Left lobe of liver (tissue), 2 donors: ENCODE measurements at regions not wholly inside any gene's neighbourhood (a gene's known extent, or its start where the extent isn't known, plus 50 kb on each side); places are given as distances from the start of the nearest gene placed in this dataset.
"Not testable (repeated sequence)": the region's sequence is repeated elsewhere in the genome, so short reads cannot be mapped to it uniquely, and the experiment has no call there.

ENCODE experiments used
- ATAC-seq: fragments of 200-7000 bp; cut with Tn5 transposase; one replicate; pipeline ENCODE4 v1.9.1; 2020; ENCODE audit warnings: mild to moderate bottlenecking, moderate library complexity
- DNase-seq: peaks from one replicate; pipeline ENCODE4 v3.0.0-alpha.2; 2020; ENCODE audit warnings: low spot score
- donor health status: DM: no; HTN: no; CAD: no; lungs with moderate emphysema.
- donor health status: DM: no; HTN: yes; CAD: no.

DNA sequence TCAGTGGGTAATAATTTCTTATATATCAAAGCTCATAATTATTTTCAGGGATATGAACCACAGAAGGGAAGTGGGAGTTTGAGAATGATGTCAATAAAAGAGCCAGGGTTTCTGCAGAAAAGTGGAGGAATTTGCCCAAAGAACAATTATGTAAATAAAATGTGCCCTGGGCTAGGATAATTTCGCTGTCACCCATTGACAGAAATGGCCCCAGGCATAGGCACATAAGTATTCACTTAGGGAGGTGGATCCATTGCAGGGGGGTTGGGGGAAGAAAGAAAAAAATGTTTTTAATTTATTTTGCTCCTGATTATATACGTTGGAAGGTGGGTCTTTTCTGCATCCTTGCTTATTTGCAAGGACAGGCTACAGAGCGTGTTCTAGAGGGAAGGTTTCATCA lies 135.1 kb upstream of the IRX2 start:
- ATAC-seq, result no peak
- DNase-seq, result no peak

DNA sequence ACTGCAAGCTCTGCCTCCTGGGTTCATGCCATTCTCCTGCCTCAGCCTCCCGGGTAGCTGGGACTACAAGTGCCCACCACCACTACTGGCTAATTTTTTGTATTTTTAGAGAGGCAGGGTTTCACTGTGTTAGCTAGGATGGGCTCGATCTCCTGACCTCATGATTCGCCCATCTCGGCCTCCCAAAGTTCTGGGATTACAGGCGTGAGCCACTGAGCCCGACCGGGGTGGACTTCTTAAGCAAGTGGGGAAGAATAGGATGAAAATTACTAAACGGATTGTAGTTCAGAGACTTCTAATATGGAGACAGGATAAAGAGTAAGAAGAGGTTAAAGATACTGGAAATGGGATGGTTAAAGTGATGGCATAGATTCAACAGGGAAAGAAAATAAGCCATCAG lies 132.3 kb upstream of the IRX2 start:
- DNase-seq, result peak; percentile 2

GRCh38 chr5:2879701-2880100 lies 128.2 kb upstream of the IRX2 start:
- ATAC-seq, result no peak
- no peak for DNase-seq

More for the DNA sequence above, 132.3 kb upstream of the IRX2 start:
- no peak for ATAC-seq

DNA sequence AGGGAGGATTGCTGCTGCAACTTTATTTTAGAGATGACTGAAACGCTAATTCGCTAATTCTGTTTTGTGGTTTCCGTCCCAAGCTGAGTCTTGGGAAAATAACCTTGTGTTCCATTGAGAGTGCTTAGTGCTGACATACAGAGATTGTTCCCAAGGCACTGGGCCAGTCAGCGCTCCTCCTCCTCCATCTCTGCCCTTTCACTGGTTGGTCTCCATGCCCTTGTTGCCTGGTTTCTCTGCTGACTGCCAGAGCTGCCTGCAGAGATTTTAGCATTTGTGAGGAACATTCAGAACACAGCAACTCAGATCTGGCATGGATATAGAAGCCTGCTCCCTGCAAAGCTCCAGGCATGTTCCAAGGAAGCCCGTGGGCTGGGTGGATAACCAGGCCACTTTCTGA lies 126.0 kb upstream of the IRX2 start:
- DNase-seq (peak; percentile 2), ATAC-seq (no peak)

- ATAC-seq, result no peak
- DNase-seq, result no peak
These were observed 124.7 kb upstream of the IRX2 start for GRCh38 chr5:2876183-2876582.

DNA sequence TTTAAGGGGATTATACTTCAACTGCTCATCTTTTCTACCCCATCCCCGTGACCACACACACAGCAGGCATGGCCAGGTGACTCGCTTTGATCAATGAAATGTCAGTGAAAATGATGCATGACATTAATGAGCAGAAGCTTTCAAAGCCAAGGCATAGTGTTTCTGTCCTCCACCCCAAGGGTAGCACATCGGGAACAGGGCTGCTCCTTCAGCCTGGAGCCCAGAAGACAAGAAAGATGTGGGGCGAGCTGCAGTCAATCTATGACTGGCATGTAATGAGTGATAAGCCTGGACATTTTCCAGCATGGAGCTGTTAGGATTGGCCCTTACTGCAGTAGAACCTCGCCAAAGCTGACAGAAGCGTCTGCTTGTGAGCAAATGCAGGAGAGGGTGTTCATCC lies 122.6 kb upstream of the IRX2 start:
- no peak for ATAC-seq
- DNase-seq, result no peak

DNA sequence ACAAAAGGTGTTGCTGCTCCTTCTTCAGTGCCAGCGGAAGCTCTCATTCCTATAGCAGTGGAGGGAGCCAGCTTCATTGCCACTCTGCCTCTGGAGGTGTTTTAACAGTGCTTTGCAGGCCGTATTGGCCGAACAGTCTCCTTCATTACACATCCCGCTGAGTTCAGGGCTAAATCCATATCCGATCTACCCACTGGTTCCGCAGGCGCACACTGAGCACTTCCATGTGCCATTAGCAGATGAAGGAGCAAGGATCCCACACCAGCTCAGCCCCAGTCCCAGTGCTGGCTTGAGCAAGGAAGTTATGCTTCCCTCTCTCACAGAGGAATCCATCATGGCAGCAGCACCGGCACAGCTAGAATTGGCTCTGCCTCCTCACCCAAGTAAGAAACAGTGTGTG lies 121.2 kb upstream of the IRX2 start:
- no peak for ATAC-seq
- no peak for DNase-seq

DNA sequence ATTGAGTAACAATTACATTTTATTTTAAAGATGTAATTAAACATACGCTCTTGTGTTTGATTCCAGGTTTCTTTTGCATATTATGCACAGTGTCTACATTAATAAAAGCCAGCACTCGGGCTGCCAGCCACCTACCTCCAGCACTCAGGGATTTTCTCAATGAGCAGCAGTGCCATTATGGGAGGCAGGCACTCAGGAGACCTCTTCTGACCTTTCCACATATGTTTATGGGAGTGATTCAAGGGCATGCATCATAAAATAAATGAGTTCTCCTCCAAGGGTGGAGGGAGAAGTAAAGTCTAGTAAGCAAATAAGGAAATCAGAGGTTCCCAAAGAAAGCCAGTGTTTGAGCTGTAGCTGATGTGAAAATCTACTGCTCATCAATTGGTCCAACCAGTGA lies 119.8 kb upstream of the IRX2 start:
- no peak for DNase-seq
- no peak for ATAC-seq

GRCh38 chr5:2869471-2869870 lies 118.0 kb upstream of the IRX2 start:
- ATAC-seq, result no peak
- no peak for DNase-seq

DNA sequence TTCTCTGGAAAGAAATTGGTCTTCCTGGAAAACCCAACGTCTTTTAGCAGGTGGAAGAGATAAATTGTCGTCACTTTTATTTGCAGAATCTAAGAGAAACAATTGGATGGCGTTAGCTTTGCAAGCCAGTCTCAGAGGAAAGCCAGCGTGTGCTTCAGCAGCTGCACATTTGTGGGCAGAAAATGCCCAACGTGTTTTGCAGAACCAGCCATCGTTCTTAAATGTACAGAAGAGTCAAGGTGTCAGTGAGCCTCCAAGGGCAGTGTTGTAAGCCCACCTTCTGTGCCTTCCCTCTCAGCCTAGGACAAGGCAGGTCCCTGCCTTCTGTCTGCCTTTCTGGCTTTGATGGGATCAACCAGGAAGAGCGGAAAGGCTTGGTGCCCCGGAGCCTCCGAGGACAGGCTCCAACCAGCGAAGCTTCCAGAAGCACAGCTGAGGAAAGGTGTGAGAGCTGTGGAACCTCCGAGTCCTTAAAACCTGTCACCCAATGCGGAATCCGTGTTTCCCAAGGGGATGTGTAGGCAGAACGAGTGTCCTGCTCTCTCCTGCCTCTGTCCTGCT lies 116.0 kb upstream of the IRX2 start:
- no peak for DNase-seq
- no peak for ATAC-seq

- ATAC-seq, result no peak
These were observed 115.3 kb upstream of the IRX2 start for GRCh38 chr5:2866662-2867372.

DNA sequence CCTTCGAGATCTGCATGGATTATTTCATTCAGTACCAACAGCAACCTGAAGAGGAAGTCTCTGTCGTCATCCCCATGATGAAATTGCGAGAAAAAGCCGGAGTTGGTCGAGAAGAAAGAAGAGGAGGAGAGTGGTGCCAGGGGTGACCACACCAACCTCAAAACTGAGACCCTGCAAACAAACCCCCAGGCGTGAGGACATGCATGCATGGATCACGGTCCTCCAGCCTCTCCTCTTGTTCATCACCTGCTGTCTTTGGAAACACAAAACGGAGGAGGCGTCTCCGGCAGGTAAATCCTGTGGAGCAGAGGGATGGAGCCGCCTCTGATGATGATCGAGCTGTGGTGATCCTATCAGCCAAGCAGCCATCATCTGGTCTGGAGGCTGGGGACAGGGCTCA lies 114.4 kb upstream of the IRX2 start:
- DNase-seq, result no peak
- ATAC-seq, result no peak

More at GRCh38 chr5:2866662-2867372, 115.3 kb upstream of the IRX2 start:
- no peak for DNase-seq

DNA sequence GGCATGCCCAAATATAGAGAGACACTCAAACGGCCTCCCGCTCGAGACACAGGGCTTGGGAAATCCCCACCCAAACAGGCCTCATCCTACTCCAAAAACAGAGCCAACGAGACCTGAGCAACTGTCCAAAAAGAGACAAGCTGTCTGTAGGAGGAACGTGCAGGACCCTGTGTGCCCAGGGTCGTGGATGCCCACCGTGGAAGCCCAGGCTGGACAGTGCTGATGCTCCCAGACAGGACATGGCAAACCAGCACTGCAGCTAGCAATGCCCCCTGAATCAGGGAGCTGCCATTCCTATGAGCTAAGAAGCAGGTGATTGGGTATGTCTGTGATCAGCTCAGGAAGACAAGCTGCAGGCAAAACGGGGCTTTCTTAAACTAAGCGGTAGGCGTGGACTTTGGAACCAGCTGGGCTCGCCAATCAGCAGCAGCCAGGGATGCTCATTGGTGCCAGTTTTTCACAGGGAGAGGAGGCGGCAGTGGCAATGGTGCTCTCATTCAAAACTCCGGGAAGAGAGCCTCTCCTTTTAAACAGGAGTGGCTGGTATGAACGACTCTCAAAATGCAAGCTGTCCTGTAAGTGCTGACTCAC lies 113.1 kb upstream of the IRX2 start:
- no peak for DNase-seq
- ATAC-seq, result no peak

- ATAC-seq (no peak), DNase-seq (no peak)
These were observed 112.4 kb upstream of the IRX2 start for GRCh38 chr5:2863675-2864433.

DNA sequence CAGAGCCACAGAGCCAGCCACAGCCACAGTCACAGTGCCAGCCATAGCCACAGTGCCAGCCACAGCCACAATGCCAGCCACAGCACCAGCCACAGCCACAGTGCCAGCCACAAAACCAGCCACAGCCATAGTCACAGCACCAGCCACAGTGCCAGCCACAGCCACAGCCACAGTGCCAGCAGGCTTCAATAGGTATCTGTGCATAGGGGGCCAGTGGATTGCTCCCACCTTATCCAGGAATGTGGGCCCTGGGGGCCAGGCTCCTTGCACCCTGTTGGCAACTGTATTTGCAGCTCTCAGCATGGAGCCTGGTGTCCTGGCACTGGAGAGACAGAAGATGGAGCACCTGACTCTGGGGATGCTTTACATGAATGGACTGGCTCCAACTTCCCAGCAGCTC lies 111.7 kb upstream of the IRX2 start:
- DNase-seq, result no peak
- no peak for ATAC-seq

- DNase-seq, ATAC-seq: not testable (repeated sequence)
These were observed 110.7 kb upstream of the IRX2 start for GRCh38 chr5:2862176-2862575.

DNA sequence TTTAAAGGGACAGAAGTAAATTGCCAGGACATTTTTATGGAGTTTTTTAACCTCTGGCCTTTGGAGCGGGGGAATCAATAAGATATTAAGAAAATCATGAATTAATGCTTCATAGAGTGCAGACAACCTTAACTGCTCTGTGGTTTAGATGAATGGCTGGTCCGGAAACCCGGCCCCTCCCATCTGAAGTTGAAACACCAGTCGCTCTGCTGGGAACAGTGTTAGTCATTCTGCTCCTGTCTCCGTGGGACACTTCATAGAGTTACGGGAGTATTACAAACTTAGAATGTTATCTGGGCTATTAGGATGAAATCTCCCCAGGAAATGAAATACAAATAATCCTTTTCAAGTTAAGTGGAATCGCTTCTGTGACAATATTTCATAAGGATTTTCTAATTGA lies 110.1 kb upstream of the IRX2 start:
- no peak for ATAC-seq
- DNase-seq, result no peak

DNA sequence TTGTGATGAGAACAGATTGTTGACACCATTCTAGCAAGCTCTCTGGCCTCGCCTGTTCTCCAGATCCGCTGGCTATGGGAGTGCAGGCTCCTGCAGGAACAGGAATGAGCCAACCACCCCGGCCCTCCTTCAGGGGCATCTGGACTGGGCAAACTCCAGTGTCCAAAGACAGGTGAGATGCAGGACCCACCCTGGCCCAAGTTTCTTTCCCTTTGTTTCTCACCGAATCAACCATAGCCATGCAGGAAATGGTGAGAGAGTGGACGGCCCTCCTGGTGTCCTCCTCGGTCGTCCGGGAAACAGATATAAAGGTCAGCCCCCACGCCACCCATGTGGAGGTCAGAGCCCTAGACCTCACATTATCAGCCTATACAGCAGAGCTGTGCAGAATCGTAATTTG lies 108.6 kb upstream of the IRX2 start:
- no peak for DNase-seq
- no peak for ATAC-seq

GRCh38 chr5:2857837-2858236 lies 106.4 kb upstream of the IRX2 start:
- ATAC-seq (no peak), DNase-seq (no peak)

GRCh38 chr5:2856206-2856605 lies 104.7 kb upstream of the IRX2 start:
- ATAC-seq (no peak), DNase-seq (no peak)

- ATAC-seq, result no peak
- no peak for DNase-seq
These were observed 101.0 kb upstream of the IRX2 start for GRCh38 chr5:2852446-2852845.

DNA sequence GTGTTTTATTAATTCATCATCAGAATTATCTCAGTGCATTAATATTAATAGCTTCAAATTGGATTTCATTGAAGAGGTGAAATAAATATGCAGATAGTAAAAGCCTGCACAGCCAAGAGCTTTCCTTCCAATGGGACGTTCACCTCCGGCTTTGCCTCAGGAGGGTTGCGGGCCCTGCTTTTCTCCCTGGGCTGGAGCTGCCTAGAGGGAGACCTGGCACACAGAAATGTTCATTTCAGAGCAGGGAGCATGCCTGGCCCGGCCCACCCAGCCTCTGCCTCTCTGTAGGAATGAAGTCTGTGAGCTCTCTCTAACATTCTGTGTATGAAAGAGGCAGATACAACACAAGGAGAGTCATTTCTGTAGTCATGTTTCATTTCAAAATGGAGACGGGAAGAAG lies 100.4 kb upstream of the IRX2 start:
- ATAC-seq (no peak), DNase-seq (no peak)
